NCI-H2196 treated with DMSO at 0.1 percent for 48 hours (cell line): ENCODE measurements at regions not wholly inside any gene's neighbourhood (a gene's known extent, or its start where the extent isn't known, plus 50 kb on each side); places are given as distances from the start of the nearest gene placed in this dataset.

Experiments
- DNase-seq: peaks from one replicate; lab custom pipeline; 2025; ENCODE audit not compliant: unreplicated experiment; lab: John Stamatoyannopoulos, UW

DNA sequence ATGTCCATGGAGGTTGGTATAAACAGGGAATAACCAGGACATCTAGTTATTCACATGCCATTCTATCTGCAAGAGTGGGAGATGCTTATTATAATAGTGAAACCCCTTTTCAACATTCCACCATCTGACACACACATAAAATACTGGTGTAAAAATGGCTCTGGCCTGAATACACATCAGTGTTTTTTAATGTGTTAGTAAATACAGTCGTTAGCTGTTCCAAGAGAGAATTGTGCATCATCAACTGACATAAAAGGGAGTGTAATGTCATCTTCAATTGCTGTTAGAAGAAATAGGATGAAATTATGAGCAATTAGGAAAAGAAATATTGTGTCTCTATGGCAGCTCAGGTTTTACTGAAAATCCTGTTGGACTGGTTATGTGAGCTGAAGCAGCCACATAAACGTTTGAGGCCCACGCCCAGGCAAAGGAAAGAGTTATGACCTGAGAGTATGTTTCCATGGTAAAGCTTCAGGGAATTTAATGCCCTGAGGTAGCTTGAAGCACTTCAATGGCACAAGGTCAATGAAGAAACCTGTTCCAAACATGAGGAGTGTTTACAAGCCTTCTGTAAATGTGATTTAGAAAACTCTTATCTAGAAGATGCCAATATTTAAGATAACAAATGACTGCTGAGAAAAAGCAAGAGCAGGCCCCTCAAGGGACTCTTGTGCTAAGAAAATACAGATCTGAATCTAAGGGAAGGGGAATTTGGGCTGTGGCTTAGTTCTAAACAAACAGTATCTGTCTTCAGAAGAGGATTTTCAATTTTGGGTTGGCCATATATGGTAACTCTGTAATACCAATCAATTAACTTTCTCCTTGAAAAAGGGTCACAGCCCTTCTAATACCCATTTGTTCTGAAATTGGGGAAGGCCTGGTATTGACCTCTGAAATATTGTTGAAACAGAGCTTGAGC, 384.3 kb downstream of the SEC16B start:
- DNase-seq, result no peak

- no peak for DNase-seq
Measured at GRCh38 chr1:177573901-177574300, 396.0 kb downstream of the SEC16B start.

DNA sequence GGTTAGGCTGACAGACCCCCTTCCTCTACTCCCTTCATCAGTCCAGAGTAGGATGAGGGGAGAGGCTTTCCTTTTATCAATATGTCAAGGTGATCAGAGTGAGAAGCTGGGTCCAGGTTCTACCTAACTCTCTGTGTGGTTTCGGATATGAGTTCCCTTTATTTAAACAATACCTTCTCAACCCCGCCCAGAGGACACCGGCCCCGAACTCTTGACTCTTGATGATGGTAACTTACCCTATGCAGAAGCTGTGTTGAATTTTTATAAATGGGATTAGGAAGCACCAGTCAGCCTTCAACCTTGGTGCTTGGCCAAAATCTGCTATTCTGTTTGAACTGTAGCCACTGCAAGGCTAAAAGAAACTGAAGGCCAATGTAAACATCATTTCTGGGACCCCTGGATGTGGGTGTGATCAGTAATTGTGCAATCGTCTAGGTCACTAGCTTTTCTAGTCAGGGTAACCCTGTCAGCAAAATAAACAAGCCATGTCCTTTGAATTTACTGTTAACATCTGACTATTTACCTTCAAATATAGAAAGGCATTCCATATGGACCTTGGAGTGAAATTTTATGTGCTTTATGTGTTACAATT, 398.3 kb downstream of the SEC16B start:
- DNase-seq, result no peak

- DNase-seq, result no peak
Measured at GRCh38 chr1:177571076-177571475, 398.8 kb downstream of the SEC16B start.

DNA sequence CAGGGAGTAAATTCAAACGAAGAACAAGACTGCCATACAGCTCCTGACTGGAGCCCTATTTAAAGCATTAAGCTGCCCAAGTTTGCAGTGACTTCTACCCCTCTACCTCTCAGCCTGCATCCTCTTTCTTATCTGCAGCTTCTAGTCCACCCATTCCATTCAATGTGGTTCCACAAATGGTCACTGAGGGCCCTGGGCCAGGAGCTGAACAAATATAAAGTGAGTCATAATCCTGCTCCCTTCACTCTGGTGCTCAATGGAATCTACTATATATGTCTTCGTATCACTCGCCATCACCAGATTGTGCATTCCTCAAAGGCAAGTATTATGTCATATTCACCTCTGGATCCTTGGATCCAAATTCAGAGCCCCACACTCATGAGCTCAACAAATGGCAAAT, 398.7 kb downstream of the BRINP2 start:
- DNase-seq, result no peak

GRCh38 chr1:177568622-177569021, 397.9 kb downstream of the BRINP2 start:
- DNase-seq, result no peak

- no peak for DNase-seq
Measured at GRCh38 chr1:177567393-177567792, 396.6 kb downstream of the BRINP2 start.

- DNase-seq, result no peak
Measured at GRCh38 chr1:177566495-177566894, 395.7 kb downstream of the BRINP2 start.

DNA sequence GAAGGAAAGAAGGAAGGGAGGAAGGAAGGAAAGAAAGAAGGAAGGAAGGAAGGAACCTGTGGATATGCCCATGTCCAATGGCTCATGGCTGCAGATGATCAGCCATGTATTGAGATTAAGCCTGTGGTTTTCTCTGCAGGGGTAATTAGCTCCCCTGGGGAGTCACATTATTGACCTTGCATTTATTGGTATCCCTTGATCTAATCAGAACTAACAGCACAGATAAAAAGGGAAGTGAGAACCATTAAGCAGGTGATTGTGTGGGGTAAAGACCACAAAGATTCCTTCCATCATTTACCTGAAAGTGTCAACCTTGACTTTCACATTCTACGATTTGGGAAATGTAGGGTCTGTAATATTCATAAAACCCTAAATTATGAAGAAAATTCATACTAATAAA, 390.7 kb downstream of the BRINP2 start:
- DNase-seq, result no peak

- DNase-seq, result no peak
Measured at GRCh38 chr1:177558372-177558771, 387.6 kb downstream of the BRINP2 start.

DNA sequence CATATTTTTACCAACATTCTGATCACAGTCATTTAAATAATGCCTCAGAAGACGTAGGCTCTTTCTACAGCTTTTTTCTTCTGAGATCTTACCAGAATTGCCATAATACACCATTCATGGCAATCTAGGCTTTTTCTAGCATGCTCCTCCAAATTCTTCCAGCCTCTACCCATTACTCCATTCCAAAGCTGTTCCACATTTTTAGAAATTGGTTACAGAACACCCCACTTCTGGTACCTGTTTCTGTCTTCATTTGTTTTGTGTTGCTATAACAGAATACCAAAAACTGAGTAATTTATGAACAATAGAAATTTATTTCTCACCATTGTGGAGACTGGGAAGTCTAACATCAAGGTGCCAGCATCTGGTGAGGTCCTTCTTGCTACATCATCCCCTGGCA, 385.4 kb downstream of the BRINP2 start:
- DNase-seq, result no peak

DNA sequence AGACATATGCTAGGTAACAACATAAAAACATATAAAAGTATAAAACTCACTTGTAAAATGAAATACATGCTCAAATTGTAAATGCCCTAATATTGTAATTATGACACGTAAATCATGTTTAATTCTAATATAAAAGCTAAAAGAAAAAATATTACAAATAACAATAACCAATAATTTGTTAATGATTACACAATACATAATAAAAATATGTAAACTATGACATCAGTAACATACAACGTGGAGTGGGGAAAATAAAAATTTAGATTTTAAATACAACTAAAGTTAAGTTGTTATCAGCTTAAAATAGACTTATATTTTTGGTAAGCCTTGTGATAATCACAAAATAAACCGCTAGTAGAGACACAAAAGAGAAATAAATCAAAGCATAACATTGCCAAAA, 376.4 kb downstream of the BRINP2 start:
- no peak for DNase-seq

DNA sequence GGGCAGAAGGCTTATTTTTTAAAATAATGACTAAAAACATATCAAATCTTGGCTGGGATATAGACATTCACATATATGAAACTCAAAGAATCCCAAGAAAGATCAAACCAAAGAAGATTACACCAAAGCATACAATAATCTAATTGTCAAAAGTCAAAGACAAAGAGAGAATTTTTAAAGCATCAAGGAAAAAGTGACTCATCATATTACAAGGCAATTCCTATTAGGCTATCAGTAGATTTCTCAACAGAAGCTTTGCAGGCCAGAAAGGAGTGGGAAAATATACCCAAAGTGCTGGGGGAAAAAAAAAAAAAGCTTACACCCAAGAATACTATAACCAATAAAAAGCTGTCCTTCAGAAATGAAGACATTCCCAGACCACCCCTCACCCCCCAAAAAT, 375.6 kb downstream of the BRINP2 start:
- no peak for DNase-seq

DNA sequence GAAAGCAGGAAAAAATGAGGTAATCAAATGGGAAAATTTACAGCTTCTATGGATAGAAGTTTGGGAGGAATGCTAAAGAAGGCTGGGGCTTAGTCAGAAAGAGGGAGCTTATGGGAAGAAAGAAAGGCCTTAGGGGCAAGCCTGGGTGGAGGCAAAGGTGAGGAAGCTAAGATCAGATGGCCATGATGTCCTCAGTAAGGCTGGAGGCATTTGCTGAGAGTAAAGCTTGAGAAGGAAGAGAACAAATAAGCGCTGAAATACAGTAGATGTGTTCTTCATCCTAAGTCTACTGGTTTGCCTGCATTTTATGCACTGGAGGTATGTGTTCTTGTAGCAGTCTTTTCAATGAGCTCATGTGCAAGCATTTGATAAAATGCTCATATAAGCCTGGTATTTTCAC, 355.4 kb downstream of the BRINP2 start:
- no peak for DNase-seq

- no peak for DNase-seq
Measured at GRCh38 chr1:177525176-177525575, 354.4 kb downstream of the BRINP2 start.

DNA sequence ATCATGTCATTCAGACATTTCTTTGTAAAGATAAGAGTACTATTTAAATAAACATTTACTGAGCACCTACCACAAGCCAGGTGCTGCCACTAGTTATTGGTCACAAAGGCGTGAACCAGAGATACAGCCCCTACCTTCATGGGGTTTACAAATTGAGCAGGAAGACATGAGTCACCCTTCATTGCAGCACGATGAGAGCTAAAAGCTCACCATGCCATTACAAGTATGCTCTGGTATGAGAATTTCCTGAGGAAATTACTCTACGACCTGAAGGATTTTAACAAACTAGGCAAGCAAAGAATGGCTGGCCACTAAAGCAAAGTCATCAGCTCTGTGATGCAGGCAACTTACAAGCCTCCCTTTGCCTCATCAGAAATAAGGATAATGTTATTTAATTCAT, 346.8 kb downstream of the BRINP2 start:
- DNase-seq, result no peak

DNA sequence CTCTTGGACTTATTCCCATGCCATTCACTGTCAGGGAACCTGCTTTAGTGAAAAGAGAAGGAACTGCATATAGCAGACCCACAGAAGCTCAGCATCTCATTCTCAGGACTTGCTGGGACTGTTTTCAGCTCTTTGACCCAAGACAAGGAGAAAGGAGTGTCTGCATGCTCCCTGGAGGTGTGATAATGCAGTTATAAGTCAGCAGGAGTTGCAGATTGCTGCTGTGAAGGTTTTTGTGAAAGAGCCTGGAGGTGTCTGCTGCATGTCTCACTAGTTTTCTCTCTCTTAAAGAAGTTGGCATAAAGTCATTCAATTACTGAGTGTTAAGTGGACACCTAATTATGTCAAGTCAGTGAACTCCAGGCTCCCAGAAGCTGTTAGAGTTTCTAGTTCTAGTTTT, 343.4 kb downstream of the BRINP2 start:
- DNase-seq, result no peak

- no peak for DNase-seq
Measured at GRCh38 chr1:177511036-177511435, 340.3 kb downstream of the BRINP2 start.

GRCh38 chr1:177505905-177506590, 335.3 kb downstream of the BRINP2 start:
- DNase-seq, result no peak

- DNase-seq, result no peak
Measured at GRCh38 chr1:177495878-177496277, 325.1 kb downstream of the BRINP2 start.

GRCh38 chr1:177490786-177491185, 320.0 kb downstream of the BRINP2 start:
- DNase-seq, result no peak

GRCh38 chr1:177490036-177490639, 319.4 kb downstream of the BRINP2 start:
- no peak for DNase-seq
